ENCODE measurements at regions not wholly inside any gene's neighbourhood (a gene's known extent, or its start where the extent isn't known, plus 50 kb on each side); places are given as distances from the start of the nearest gene placed in this dataset.
"Not testable (repeated sequence)": the region's sequence is repeated elsewhere in the genome, so short reads cannot be mapped to it uniquely, and the experiment has no call there.

DNA sequence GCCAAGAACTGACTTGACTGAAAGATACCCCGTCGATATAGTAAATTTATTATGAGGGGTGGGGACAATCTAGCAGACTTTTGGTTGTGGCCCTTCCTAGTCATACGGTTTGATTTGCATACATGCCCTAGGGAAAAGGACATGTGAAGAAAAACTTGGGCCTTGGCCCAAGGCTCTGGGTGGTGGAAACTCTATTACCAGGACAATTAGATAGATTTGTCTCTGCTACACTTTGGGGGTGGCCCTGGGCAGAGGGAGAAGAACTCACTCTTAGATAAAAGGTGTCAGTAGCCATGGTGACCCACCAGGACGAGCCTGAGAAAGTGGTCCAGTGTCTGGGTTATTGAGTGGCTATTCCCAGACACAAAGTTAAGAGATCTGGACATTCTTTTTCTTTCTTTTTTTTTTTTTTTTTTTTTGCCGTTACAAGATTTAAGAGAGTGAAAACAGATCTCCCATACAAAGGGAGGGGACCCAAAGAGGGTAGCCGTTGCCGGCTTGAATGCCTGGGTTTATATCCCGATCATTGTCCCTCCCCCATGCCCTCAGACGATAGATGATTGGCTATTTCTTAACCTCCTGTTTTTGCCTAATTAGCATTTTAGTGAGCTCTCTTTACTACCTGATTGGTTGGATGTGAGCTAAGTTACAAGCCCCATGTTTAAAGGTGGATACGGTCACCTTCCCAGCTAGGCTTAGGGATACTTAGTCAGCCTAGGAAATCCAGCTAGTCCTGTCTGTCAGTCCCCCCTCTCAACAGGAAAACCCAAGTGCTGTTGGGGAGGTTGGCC, 96.4 kb upstream of the SMAD3 start:
- peak; percentile 24 for DNase-seq

DNA sequence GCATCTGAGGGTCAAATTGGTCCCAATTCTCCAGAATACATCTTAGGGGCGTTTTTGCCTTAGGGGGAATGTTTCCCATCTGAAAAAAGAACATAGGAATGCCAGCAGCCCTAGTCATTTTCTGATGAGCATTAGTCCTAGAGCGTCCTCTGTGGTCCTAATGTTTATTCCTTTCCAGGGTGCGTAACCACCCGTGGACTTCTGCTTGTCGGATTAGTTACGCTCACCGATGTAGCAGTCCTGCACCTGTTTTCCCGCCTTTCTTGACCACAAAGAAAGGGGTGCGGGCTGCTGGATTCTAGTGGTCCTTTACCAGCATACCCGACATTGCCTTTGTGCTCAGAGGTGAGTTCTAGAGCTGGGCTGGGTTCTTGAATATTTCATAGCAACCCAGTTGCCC, 91.3 kb upstream of the SMAD3 start:
- DNase-seq = peak; percentile 30

DNA sequence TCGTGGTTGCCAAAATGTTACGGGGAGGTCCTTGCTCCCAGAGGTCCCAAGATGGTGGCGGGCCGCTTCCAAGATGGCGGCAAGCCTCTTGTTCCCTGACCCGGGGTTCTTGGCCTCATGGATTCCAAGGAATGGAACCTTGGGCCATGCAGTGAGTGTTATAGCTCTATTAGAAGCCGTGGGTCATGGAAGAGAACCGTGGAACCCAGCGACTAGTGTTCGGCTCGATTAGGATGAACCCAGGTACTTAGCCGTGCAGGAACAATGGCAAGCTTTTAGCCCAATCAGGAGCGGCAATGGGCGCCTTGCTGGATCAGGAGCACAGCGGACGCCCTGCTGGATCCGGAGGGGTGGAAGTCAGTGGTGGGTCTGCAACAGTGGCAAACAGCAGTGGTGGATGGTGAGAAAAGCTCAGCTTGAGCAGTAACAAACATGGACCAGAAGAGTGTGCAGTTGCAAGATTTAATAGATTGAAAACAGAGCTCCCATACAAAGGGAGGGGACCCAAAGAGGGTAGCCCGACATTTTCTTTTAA, 89.2 kb upstream of the SMAD3 start:
- DNase-seq = peak; percentile 30

DNA sequence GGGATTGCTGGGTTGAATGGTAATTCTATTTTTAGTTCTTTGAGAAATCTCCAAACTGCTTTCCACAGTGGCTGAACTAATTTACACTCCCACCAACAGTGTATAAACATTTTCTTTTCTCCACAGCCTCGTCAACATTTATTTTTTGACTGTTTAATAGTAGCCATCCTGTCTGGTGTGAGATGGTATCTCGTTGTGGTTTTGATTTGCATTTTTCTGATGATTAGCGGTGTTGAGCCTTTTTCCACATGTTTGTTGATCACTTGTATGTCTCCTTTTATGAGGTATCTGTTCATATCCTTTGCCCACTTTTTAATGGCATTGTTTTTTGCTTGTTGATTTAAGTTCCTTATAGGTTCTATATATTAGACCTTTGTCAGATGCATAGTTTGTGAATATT, 85.1 kb upstream of the SMAD3 start:
- DNase-seq = not testable (repeated sequence)

DNA sequence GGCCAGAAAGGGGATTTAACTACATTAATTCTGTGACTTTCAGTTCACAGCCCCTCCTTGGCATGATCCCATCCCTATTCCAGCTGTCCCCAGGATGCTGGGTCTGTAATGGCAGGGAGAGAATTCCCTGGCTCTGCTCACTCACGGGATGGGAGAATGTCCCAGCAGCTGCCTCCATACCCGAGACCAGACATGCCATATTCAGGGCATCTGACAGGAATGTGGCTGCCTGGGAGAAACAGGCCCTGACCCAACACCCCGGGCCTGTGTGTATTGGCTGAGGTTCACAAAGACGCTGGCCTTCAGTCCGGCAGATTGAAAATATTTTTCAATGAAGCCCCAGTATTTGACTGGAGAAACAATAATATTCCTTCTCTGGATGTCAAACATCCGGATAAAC, 83.6 kb upstream of the SMAD3 start:
- no peak for DNase-seq

DNA sequence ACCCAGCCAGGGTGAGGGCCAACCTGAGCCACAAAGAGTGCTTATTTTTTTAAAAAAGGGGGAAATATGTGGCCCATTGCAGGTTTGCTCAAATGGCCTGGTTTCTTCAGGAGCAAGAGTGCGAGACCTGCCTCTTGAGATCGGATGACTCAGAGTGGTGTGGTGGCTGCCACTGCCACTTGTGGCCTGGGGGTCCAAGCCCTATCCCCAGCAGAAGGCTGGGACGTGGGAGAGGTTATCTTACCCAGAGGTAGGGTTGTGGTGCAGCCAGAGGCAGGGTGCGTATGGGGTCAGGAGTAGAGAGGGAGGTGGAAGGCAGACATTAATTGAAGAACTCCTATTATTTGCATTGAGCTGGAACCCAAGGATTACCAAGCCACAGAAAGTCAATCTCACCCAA, 83.2 kb upstream of the SMAD3 start:
- DNase-seq = no peak

DNA sequence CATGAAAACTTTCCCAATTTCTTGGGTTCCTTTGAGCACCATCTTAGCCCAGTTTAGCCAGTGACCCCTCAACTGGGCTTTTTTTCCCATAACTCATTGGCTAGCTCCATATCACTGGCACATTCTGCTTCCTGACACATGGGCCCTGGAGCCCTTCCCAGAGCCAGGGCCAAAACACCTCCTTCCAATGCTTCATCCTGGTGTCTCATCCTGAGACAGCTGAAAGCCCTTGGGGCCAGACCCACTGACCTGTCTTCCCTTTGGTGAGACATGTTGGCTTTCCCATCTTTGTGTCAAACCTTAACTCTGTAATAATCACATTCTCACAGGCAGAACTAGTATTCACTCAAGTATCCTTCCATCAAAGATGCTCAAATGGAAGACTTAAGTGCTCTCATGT, 82.6 kb upstream of the SMAD3 start:
- no peak for DNase-seq

DNA sequence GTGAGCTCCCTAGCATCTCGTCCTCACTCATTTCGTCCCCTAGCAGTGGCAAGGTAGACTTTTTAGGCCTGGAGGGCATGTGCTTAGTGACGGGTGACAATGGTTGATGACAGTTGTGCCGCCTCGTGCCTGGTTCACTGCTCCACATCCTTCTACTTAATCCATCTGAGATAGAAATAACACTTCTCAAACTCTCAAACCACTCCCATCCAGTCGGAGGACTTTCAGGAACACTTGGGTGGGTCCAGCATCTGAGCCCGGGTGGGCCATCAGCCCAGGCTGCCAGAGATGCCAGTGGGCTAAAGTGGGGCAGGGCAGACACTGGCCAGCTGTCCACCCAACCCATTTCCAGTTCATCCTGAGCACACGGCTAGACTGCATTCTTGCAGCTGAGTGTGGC, 79.7 kb upstream of the SMAD3 start:
- no peak for DNase-seq

DNA sequence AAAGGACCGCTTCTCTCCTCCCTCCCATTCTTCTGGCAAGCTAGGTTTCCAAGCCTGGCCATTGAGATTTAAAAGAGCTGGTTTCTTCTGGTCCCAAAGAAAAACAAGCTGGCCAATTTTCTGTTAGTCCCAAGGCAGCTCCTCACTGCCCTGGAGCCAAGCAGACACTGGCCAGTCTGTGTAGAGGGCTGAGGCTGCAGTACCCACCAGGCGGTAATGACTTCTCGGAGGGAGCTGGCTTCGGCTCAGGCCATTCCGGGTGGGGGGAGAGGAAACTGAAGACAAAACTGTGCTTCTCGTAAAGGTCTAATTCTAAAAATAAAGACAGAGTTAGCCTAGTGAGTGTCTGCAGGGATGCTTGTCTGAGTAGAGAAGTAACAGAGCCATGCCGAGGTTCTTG, 78.5 kb upstream of the SMAD3 start:
- no peak for DNase-seq

DNA sequence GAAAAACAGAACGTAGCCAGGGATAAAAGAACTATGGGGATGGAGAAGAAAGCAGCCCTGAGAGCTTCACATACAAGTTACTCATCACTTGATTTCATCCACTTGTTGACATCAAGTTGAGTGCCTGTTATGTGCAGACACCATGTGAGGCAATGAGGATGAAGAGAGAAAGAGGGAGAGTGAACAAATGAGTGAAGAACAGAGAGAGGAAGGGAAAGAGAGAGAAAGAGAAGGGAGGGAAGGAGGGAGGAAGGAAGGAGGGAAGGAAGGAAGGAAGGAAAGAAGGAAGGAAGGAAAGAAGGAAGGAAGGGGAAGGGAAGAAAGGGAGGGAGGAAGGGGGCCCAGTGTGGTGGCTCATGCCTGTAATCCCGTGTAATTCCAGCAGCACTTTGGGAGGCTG, 72.3 kb upstream of the SMAD3 start:
- DNase-seq = no peak

DNA sequence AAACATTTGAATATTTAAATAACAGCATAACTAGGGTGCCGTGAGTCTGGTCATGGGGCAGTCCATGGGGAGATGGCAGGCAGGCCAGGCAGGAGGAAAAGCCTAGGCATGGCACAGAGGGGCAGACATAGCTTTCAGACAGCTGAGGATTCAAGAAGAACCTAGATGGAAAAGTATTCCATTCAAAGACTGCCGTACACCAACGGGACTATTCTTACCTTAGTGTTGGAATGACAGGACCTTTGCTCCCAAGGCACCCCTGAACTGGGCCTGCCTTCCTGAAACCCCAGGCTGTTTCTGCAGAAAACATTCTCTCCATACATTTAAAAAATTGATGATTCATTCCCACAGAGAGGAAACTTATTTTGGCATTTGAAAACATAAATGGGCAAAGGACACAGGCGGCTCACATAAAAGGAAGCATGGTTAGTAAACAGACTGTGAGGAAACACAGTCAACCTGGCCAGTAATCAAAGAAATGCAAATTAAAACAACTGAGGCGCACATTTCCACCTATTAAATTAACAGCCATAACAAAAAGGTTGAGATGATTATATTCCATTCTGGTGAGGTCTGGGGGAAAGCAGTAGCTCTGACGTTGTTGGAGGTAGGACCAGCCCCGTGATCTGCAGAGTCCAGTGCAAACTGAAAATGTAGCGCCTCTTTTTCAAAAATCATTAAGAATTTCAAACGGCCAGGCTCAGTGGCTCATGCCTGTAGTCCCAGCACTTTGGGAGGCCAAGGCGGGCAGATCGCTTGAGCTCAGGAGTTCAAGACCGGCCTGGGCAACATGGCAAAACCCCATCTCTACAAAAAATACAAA, 71.3 kb upstream of the SMAD3 start:
- no peak for DNase-seq

DNA sequence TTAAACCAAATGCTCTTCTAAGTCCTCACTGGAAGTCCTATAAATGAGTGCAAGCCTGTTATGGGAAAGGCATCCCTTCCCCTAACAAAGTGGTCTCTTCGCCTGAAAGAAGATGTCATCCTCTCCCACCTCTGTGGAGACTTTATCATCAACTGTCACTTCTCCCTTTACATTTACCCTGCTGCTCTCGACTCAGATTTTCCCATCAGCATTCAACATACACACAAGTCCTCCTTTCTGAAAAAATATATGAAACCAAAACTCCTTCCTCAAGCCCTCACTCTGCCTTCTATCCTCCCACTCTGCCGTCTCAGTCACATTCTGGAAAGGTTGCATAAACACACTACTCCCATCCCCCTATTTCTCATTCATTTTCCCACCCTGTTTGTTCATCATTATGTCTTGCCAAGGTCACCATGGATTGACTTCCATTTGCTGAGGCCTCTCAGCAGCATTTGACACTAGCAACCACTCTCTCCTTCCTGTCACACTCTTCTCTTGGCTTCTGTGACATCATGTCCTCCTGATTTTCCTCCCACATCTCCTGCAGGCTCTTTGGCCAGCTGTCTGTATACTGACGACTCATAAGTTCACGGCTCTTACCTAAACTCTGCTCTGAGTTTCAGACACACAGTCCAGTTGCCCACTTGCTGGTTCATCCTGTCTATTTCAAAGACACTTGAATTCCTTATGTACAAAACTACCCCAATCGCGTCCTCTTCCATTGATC, 70.3 kb upstream of the SMAD3 start:
- no peak for DNase-seq

DNA sequence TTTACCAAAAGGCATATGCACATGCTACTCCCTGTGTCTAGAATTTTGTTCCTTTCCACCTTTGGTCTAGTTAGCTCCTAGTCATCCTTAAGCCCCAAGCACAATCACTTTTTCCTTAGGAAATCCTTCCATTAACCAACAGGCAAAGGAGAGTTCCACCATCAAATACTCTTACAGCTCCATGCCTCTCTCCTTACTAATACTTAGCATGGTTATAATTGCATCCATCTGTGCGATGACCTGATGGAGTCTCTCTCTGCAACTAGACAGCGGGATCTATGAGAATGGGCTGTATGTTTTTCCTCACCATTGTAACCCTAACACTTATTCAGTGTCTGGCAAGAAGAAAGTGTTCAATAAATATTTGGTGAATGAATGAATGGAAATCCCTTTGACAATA, 69.3 kb upstream of the SMAD3 start:
- no peak for DNase-seq

DNA sequence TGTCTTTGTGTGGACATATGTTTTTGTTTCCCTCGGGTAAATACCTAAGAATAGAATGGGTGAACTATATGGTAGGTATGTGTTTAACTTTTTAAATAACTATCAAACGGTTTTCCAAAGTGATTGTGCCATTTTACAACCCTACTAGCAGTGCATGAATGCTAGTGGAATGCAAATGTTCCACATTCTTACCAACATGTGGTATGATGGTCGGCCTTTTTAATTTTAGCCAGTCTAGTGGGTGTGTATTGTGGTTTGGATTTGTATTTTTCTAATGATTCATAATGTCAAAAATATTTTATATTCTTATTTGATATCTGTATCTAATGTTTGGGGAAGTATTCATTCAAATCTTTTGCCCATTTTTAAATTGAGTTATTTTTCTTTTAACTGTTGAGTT, 68.2 kb upstream of the SMAD3 start:
- DNase-seq = no peak

DNA sequence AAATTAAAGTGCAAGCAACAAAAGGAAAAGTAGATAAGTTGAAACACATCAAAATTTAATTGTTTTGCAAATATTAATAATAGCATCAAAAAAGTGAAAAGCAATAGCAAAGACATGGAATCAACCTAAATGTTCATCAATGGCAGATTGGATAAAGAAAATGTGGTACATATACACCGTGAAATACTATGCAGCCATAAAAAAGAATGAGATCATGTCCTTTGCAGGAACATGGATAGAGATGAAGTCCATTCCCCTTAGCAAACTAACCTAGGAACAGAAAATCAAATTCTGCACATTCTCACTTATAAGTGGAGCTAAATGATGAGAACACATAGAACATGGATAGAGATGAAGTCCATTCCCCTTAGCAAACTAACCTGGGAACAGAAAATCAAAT, 67.2 kb upstream of the SMAD3 start:
- DNase-seq = not testable (repeated sequence)

DNA sequence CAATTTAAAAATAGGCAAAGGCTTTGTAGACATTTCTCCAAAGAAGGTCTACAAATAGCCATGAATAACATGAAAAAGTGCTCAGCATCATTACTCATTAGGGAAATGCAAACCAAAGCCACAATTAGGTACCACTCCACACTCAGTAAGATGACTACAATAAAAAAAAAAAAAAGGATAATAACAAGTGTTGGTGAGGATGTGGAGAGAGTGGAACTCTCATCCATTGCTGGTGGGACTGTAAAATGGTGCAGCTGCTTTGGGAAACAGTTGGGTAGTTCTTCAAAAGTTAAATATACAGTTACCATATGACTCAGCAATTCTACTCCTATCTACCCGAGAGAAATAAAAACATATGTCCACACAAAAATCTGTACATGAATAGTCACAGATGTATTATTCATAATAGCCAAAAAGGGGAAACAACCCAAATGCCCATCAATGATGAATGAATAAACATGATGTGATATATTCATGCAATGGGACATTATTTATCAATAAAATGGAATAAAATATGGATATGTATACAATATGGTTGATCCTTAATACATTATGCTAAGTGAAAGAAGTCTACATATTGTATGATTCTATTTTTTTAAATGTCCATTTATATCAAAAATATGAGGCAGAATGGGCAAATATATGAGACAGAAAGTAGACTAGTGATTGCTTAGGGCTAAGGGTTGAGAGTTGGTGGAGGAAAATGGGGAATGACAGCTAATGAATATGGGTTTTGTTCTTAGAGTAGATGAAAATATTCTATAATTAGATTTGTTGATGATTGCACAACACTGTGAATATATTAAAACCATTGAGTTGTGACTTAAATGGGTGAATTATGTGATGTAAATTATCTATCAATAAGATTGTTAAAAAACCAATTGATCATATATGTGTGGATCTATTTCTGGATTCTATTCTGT, 66.1 kb upstream of the SMAD3 start:
- no peak for DNase-seq

DNA sequence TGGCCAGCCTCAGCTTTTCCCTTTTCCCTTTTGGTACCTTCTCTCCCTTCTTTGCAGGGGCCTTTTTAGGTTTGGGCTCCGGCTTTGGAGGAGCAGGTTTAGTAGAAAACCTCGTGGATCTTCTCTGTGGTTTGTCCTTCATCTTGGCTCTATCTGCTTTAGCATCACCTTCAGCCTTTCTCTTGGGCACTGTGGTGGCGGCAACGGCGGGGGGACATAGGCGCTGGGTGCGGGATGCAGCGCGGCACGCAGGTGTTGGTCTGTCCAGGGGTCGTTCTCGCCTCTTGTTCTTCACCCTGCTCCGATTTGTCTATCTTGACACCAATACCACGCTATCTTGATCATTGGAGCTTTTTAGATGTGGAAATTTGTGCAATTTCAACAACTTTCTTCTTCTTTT, 64.5 kb upstream of the SMAD3 start:
- no peak for DNase-seq

DNA sequence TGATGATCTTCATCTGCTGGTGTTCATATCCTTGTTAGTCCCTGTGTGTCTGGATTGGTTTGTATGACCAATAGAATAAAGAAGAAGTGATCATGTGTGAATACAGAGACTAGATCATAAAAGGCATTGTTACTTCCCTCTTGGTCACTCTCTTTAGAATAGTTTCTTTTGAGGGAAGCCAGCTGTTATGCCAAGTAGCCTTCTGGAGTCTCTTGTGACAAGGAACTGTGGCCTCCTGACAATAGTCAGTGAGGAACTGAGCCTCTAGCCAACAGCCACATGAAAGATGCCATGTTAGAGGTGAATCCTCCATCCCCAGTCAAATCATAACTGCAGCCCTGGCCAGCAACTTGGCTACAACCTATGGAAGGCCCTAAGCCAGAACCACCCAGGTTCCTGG, 63.0 kb upstream of the SMAD3 start:
- DNase-seq = no peak

DNA sequence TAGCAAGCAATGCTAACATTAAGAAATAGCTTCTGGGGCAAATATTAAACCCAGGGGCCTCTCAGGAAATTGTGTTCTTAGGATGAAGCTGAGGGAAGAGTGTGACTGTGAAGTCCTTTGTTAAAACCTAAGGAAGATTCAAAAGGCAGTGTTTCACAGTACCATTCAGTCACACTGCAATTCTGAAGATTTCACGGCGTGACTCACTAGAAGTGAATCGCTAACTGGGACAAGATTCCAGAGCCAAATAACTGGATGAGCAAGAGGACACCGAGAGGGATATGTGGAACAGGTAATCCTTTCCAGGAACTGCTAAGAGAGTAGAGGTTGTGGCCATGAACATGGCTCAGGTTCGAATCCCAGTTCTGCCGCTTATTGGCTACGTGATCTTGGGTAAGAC, 61.8 kb upstream of the SMAD3 start:
- no peak for DNase-seq

DNA sequence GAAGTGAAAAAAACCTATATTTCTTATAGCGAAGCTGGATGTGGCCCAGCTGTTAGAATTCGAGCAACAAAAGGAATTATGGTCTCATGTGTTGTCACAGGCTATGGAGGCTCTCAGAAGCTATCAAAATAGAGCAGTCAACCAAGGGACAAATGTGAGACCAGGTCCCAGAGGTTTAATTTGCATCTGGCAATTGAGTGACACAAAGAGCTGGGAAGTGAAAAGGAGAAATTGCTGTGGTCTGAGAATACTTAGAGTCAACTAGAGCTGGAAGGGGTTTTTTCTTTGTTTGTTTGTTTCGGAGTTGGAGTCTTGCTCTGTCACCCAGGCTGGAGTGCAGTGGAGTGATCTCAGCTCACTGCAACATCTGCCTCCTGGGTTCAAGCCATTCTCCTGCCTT, 61.3 kb upstream of the SMAD3 start:
- no peak for DNase-seq

DNA sequence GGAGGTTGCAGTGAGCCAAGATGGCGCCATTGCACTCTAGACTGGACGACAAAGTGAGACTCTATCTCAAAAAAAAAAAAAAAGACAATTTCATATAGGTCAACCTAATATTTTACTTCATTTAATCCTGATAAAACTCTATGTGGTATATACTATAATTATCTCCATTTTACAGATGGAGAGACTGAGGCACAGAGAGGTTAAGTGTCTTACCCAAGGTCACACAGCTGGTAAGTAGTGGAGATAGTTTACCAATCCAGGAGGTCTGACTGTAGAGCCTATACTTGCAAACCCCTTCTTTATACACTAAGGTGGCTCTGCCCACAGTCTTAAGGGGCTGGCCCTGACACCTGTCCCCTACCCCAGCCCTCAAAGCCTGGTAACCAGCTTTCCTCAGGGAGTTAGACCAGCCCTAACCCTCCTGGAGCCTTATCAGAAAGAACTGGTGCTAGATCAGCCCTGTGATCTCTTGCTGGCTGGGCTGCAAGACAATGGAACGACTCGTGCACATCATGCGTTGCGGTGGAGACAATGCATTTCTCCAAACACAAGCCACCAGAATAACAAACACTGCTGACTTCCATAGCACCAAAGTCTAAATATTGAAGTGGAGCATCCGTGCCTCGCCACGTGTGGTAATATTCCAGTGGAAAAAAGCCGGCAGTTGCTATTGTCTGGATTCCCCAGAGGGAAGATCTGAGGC, 60.0 kb upstream of the SMAD3 start:
- no peak for DNase-seq

Data from activated CD8-positive, alpha-beta memory T cell treated with anti-CD3 and anti-CD28 coated beads for 24 hours (primary cell).